GM21423 (cell line): ENCODE measurements at regions not wholly inside any gene's neighbourhood (a gene's known extent, or its start where the extent isn't known, plus 50 kb on each side); places are given as distances from the start of the nearest gene placed in this dataset.

Experiments used
- ATAC-seq: cut with Tn5 transposase; IDR thresholded peaks from one replicate; pipeline ENCODE4 v1.9.1; 2021; ENCODE audit warnings: mild to moderate bottlenecking, moderate library complexity; ENCODE audit not compliant: unreplicated experiment

DNA sequence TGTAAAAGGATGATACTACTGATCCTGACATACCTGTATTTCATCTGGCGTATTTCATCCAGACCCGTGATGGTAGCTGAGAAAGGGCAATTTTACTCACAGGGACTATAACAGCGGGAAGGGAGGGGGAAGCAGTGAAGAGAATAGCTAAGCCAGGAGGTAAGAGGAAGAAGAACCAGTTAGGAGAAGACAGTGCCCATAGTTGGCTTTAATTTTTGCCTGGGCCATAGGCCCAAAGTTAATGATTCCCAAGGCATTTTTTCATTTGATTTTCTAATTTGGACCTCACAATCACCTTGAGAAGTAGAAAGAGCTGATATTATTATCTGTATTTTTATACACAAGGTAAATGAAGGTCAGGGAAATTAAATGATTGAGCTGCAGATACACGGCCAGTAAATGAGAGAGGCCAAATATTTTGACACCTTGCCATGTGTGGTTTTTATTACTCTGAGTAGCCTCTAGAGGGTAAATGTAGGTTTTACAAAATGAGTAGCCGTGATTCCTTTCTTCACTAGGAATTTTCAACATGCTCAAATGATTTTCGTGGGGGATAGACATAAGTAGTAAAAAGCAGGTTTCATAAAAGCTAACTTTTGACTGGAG lies 382.2 kb downstream of the FUT8 start:
- no peak for ATAC-seq

DNA sequence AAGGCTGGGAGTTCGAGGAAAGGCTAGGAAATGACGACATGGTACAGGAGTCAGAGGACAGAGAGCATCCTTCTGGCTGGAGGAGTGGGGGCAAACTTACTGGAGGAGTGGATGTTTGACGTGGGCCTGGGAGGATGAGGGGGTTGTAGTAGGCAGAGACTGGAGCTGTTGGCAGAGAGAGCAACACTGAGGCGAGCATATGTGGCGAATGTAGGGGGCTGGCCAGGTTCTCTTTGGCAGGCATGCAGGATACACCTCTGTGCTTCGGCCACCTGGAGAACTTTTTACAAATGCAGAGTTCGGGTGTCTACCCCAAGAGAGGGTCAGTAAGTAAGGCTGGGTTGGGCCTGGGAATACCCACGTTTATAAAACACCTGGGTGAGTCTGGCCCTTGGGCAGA lies 385.7 kb downstream of the FUT8 start:
- no peak for ATAC-seq

DNA sequence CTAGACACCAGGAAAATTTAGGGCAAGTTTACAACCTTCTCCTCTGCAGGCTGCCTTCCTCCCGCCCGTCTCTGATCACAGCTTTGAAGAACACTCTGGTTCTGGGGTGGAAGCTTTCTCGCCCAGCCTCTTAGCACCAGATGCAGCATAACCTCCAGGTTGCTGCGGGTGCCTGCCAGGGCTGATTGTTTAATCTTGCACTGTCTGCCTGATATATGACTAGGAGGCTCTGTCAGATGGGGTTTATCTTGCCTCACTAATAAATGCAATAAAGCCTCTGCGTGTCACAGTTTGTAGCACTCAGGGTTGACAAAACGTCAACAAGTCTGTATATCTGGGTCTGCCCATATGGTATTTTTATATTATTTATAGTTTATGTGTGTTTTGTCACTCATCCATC lies 388.2 kb downstream of the FUT8 start:
- no peak for ATAC-seq

DNA sequence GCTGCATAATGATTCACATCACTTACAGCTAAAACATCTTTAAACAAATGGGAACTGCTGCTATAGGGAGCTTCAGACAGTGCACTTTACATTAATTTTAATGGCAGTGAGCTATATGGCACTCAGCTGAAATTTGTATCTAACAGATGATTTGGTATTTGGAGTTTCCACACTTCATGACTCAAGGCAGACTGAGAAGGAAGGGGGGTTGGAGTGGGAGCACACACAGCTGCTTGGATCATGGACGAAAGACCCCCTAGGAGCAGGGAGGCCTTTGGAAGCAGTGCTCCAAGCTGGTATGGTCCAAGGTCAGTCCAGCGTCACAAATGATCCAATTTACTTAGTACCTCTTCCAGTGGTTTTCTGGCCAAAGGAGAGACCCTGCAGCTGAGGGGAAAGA lies 389.7 kb downstream of the FUT8 start:
- no peak for ATAC-seq

DNA sequence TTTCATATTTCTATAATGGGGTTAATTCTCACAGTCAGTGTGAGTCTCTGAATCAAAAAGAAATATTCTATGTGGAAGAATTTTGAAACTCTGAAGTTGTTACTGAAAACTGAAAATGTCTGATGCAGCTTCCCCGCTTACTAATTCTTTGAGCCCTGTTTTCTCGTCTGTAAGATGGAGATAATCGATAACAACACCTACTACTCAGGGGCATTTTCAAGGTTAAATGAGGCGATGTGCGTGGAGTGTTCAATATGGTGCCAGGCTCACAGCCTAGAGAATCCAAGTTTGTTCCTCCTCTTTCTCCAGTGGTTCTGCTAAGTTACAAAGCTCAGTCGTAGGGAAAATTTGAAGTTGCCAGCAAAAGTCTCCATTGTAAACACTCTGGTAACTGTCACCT lies 391.4 kb downstream of the FUT8 start:
- ATAC-seq: no peak

DNA sequence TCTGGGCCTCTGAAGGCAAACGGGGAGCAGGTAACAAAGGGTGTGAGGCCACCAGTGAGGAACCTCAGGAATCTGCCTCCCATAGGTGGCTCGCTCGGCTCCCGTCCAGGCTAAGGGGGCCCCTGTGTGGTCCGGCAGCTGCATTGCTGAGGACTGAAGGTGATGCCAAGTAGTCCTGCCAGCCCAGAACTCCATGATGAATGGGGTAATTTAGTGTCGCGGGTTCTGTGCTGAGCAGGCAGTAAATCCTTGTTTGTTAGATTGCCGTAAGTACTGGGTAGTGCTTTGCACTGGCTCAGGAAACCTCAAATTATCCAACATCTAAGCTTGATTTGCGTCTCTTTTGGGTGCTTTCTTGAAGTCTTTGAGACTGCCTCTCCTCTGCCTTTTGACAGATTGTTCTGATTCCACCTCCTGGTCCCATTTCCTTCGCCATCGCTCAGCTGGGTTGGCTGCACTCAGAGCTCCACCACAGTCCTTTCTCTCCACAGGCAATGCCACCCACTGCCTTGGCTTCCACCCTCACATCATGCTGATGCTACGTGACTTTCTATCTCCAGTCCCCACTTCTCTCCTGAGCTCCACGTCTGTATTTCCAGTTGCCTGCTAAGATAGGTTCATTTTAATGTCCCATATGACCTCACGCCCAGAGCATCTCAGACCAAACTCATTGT lies 392.0 kb downstream of the FUT8 start:
- ATAC-seq: no peak

DNA sequence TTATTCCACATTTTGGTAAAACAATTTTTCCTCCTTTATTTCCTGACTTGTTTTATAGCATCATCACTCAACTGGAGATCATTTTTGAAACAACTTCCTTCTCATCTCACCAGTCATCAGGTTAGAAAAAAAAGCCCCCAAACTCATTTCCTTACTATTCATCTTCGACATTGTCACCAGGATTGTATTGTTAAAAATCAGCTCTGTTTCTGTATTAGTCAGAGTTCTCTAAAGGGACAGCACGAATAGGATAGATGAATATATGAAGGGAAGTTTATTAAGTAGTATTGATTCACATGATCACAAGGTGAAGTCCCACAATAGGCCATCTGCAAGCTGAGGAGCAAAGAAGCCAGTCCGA lies 392.6 kb downstream of the FUT8 start:
- ATAC-seq: no peak

DNA sequence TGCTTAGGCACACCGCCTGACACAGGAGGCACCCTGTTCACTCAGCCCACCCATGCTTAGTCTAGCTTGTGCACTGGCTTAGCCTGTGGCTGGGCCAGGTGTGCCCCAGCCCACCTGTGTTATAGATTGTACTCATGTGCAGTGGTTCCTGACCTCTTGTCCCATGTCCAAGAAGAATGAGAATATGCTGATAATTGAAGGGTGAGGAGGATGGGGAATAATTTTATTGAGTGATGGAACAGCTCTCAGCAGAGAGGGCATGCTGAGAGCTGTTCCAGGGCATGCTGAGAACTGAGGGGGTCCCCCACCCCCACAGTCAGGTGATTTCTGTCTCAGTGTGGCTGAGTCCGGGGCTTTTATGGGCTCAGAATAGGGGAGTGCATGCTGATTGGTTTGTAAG lies 395.9 kb downstream of the FUT8 start:
- no peak for ATAC-seq

DNA sequence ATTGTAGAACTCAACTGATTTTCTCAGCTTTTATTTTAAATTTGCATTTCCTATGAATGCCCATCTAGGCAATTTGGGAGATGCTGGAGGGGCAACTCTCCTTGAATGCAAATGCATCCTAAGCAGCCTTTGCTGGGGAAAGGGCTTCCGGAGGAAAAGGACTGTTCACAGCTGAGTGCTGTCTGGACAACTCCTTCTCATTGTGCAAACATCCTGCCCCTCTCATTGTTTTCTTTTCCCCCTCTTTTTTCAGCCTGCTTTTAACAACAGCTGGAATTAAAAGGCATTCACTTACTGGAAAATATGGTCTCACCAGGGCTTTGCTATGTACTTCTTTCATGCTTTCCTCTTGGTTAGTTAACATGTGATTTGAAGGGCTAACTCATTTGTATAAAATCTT lies 397.8 kb downstream of the FUT8 start:
- ATAC-seq: no peak

DNA sequence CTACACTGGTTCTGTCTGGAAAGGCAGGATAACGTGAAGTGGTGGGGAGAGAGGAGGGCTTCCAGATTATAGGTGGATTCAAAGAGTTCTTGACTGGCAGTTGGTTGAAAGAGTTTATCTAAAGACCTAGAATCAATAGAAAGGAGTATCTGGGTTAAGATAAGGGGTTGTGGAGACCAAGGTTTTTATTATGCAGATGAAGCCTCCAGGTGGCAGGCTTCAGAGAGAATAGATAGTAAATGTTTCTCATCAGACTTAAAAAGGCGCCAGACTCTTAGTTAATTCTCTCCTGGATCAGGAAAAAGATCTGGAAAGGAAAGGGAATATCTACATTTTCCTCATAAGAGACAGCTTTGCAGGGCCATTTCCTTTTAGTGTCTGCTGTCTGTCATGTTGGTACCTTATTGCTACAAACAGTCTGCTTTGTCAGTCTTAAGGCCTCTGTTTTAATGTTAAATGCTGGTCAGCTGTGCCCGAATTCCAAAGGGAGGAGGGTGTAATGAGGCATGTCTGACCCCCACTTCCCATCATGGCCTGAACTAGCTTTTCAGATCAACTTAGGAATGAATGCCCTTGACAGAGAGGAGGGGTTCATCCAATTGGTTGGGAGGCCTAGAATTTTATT lies 401.3 kb downstream of the FUT8 start:
- no peak for ATAC-seq

DNA sequence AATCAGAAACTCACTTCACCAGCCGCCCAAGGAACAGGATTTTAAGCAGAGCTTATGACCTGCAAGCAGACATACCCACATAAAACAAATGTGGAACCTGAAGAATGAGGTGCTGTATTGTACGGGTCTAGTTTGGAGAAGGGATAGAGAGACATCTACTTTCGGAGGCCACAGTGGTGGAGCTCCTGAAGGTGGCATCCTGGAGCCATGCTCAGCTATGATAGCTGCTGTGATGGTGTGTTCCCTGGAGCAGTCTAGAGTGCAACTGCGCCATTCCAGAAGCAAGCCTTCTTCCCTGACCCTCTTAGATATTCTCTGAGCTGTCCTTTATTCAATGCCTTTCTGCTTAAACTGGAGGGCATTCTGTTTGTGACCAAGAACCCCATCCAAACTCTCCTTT lies 402.6 kb downstream of the FUT8 start:
- ATAC-seq: no peak

DNA sequence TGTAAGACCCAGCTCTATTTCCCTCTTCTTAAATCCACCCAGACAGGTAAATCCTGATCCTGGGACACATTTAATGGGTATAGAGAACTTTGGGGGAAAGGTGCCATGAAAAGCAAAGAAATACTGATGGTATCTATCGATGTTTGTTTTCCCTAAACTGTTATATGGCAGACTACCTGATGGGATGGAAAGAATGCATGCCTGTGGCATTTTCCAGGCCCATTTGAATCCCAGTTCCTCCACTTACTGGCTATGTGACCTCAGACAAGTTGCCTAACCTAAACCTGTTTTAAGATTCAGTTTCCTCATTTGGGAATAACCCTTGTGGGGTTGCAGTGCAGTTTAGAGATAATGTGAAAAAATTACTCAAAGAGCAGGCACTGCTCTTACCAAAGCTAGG lies 404.5 kb downstream of the FUT8 start:
- ATAC-seq: no peak

DNA sequence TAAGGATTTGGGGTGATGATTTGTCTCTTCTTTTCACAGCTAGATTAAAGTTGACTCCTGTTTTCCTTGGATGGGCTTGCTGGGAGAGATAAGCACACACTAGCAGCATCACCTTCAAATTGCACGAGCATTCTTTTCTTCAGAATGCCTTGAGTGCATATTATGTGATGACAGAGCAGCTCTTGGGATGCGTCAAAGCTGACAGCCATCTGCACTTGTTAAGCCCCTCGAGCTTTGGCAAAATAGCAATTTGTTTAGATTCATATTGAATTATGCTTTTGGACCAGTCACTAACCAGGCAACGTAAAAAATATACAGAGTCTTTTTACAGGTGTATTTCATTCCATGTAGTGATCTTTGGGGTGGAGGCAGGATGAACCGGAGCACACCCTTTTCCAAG lies 407.0 kb downstream of the FUT8 start:
- ATAC-seq: no peak

DNA sequence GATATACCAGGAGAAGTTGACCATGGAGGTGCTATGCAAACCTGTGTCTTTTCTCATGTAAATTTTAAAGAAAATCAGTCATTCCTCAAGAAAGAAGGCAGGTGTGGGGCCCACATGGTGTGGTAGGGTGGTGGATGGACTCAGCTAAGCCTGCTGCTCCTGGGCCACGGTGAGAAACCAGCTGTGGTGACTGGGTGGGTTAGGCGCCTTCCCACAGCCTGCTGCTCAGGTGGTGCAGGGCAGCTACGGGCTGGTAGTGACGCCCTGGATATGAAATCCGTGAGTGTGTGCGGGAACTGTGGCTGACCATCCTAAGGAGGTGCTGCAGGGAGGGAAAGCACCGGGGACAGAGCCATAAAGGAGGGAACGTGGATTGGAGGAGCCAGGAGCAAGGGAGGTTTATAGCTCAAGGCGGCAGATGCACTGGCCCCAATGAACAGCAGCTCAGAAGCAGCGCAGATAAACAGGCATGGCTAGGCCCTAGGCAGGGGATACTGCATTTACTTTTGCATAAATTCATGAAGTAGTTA lies 408.8 kb downstream of the FUT8 start:
- ATAC-seq: no peak

DNA sequence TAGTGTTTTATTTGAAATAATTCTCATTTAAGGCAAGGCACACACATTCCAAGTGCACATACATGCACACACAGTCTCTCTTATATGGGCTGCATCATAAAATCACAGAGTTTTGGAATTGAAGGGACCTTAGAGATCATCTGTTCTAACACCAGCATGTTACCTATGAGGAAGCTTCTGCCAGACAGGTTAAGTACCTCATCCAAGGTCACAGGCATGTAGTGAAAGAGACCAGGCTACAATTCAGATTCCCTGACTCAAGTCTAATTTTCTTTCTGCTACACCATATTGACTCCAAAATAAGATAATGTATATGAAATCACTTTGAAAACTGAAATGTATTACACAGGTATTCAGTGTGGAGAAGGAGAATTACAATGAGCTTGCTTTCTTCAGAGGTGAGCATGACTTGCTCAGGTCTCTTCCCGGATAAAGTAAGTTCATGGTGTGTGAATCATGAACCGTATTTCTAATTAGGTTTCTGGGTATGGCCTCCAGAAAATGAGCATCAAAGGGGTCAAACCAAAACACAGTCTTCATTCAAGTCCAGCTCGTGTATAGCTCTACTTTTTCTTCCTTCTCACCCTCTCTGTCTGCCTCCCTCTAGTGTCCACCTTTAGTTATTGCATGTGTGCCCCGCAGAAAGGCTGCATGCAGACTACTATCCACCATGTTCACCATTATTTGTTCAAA lies 411.9 kb downstream of the FUT8 start:
- no peak for ATAC-seq

DNA sequence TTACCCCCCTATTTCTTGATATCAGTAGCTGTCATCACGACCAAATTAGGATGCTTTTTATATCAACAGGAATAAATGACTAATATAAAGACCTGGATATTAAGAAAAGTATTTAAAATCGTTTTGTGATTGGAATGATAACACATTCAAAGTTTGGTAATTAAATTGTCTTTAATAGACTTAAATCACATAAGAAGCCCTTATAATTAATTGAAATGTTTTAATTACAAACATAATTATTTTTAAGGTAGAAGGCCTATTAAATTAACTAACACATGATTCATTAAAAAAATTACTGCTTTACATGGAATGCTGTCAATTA lies 412.4 kb downstream of the FUT8 start:
- ATAC-seq: no peak

DNA sequence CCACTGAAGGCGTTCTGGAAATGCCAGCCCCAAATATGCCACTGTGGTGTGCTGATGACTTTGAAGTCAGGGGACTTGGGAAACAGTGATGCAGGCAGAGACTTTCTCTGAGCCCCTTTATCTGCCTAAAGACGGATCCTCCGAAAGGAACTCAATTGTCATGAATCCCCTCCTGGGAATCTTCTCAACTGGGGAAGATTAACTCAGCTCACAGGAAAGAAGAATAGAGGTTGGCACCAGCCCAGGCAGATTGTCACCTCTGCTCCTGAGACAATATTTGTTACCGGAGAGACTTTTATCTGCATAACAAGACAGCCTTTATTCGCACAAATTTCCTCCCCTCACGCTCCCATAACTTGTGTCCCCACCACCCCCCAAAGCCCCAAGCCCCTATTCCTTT lies 414.4 kb downstream of the FUT8 start:
- ATAC-seq: no peak

DNA sequence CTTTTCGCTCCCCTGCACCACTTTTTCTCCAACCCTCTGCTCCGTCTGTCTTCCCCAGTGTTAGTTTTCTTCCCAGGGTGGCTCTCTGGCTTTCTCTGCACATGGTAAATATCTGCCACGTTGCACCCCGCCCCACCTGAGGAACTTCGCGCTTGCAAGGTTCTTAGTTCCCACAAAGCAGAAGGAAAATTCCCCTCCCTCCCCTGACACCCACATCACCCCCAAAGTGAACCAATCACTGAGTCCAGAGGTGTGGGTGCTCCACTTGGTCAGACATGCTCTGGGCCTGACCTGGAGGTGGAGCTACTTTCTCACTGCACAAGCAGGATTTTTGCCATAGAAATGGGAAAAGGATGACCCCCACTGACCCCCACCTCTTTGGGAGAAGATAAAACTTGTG lies 415.0 kb downstream of the FUT8 start:
- ATAC-seq: no peak

DNA sequence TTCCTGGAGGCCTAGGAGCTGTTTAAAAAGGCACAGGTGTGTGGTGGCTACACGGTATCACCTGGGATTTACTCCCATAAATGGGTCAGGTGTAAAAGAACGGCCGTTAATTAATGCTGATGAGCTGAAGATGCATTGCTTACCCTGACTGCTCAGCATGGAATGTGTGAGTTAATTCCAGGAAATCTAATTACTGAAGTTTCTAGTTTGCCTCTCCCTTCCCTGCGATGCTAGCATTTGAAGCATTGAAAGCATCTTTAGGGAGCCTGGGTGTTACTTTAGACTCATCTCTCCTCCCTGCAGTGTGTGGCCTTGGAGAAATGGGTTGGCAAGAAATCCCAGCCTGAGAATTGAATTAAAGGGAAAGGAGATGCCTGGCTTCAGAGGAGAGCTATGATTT lies 415.9 kb downstream of the FUT8 start:
- no peak for ATAC-seq

DNA sequence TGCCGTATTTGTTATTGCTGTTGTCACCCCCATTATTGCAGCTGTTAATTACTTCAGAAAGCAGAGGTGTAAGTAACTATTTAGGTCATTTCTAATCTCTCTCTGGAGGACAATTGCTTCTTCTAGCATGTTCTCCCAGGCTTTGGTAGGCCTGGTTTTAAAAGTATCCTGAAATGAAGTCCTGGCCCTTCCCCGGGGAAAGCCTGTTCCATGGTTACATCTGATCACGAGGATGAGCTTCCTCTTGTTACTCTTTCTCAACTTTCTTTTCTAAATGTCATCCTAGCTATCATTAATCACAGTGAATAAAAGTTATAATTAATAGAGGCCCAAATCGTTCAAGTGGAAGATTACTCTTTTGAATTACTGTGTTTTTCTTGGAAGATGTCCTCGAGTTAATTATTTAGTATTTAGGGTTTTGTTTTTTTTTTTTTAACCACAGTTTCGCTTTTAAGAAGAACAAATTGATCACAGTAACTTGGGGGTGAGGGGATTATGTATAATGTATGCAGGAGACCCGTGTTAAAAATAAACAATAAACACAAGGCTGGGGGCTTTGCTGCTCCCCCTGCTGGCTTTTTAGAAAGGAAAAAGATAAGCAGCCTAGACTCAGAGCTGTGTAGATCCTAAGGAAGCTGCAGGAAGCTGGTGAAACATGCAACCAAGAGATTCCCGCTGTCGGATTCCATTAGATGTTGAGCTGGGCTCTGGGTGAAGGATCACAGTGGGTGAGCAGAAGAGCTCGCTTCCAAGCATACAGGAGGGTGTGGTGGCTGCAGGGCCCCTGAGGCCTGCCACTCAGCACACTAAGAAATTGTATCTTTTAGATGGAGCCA lies 420.1 kb downstream of the FUT8 start:
- ATAC-seq: no peak

DNA sequence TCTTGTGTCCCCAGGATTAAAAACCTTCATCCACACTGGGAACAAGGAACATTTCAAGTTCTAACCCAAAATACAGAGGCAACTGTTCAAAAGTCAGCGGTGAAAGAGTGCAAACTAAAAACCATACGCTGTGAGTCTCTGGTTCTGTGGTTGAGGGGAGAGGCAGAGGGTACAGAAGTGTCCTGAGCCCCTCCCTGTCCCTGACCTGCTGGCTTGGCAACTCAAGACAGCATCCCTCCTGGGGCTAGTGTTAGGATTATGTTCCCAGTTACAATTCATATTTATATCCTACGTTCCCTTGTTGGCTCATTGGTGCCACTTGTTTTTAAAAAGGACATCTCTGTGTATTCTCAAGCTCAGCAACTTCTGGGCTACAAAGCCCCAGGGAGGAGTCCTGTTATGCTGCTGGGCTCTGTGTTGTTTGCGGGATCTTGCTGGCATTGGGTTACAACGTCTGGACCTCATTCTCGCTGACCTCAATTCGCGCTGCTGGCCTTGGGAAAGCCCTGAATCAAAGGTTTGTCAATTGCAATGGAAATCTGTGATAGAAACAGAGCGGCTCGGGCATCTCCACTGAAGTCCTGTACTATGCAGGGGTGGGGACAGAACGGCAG lies 420.8 kb downstream of the FUT8 start:
- ATAC-seq: no peak
